Activated CD8-positive, alpha-beta memory T cell treated with anti-CD3 and anti-CD28 coated beads for 48 hours (primary cell): ENCODE measurements at regions not wholly inside any gene's neighbourhood (a gene's known extent, or its start where the extent isn't known, plus 50 kb on each side); places are given as distances from the start of the nearest gene placed in this dataset.

Experiments
- DNase-seq, 3 experiments: peaks; one replicate each; pipeline ENCODE4 v3.0.0-alpha.2; 2020; ENCODE audit warnings: low read depth in 2 of 3, low spot score in 2 of 3

- no peak for DNase-seq
Observed at GRCh38 chr18:78399992-78400503, 579.6 kb upstream of the SALL3 start.

- no peak for DNase-seq
Observed at GRCh38 chr18:78402440-78402839, 577.2 kb upstream of the SALL3 start.

GRCh38 chr18:78402966-78403365, 576.7 kb upstream of the SALL3 start:
- DNase-seq = no peak

- DNase-seq = no peak
Observed at GRCh38 chr18:78403371-78403770, 576.2 kb upstream of the SALL3 start.

- DNase-seq = no peak
Observed at GRCh38 chr18:78405763-78406162, 573.9 kb upstream of the SALL3 start.

- no peak for DNase-seq
Observed at GRCh38 chr18:78406743-78407465, 572.7 kb upstream of the SALL3 start.

- DNase-seq = no peak
Observed at GRCh38 chr18:78407466-78407844, 572.2 kb upstream of the SALL3 start.

- no peak for DNase-seq
Observed at GRCh38 chr18:78408623-78409022, 571.0 kb upstream of the SALL3 start.

GRCh38 chr18:78410094-78410786, 569.4 kb upstream of the SALL3 start:
- no peak for DNase-seq

GRCh38 chr18:78411539-78411938, 568.1 kb upstream of the SALL3 start:
- DNase-seq = no peak

GRCh38 chr18:78414302-78414701, 565.3 kb upstream of the SALL3 start:
- no peak for DNase-seq

- no peak for DNase-seq
Observed at GRCh38 chr18:78416853-78417252, 562.8 kb upstream of the SALL3 start.

- no peak for DNase-seq
Observed at GRCh38 chr18:78418379-78418778, 561.2 kb upstream of the SALL3 start.

GRCh38 chr18:78419171-78419570, 560.4 kb upstream of the SALL3 start:
- DNase-seq = no peak

- DNase-seq = no peak
Observed at GRCh38 chr18:78420116-78420515, 559.5 kb upstream of the SALL3 start.

- no peak for DNase-seq
Observed at GRCh38 chr18:78421392-78421791, 558.2 kb upstream of the SALL3 start.

GRCh38 chr18:78422336-78422735, 557.3 kb upstream of the SALL3 start:
- no peak for DNase-seq

GRCh38 chr18:78423811-78424210, 555.8 kb upstream of the SALL3 start:
- no peak for DNase-seq

- no peak for DNase-seq
Observed at GRCh38 chr18:78424403-78425018, 555.1 kb upstream of the SALL3 start.

GRCh38 chr18:78425019-78425412, 554.6 kb upstream of the SALL3 start:
- DNase-seq = no peak

- no peak for DNase-seq
Observed at GRCh38 chr18:78427081-78427480, 552.5 kb upstream of the SALL3 start.
